LNCAP (cell line): ENCODE measurements at regions not wholly inside any gene's neighbourhood (a gene's known extent, or its start where the extent isn't known, plus 50 kb on each side); places are given as distances from the start of the nearest gene placed in this dataset.

ENCODE experiments used
- CTCF ChIP-seq: fragments of 450-650 bp; IDR thresholded peaks from 2 replicates; pipeline ENCODE4 v1.5.1; 2017; ENCODE audit warnings: mild to moderate bottlenecking

- TF ChIP-seq CTCF, result no peak
Measured at GRCh38 chr6:115613488-115613887, 447.2 kb downstream of the FRK start.

GRCh38 chr6:115612796-115613479, 447.8 kb downstream of the FRK start:
- TF ChIP-seq CTCF, result no peak

- TF ChIP-seq CTCF, result no peak
Measured at GRCh38 chr6:115612216-115612615, 448.5 kb downstream of the FRK start.

- TF ChIP-seq CTCF, result no peak
Measured at GRCh38 chr6:115610696-115611095, 450.0 kb downstream of the FRK start.

GRCh38 chr6:115609111-115609510, 451.6 kb downstream of the FRK start:
- TF ChIP-seq CTCF, result no peak

GRCh38 chr6:115602466-115602865, 458.2 kb downstream of the FRK start:
- no peak for TF ChIP-seq CTCF

- no peak for TF ChIP-seq CTCF
Measured at GRCh38 chr6:115601509-115601908, 459.2 kb downstream of the FRK start.

GRCh38 chr6:115601064-115601463, 459.6 kb downstream of the FRK start:
- TF ChIP-seq CTCF, result no peak
